ENCODE measurements at regions not wholly inside any gene's neighbourhood (a gene's known extent, or its start where the extent isn't known, plus 50 kb on each side); places are given as distances from the start of the nearest gene placed in this dataset.
A peak's percentile ranks its signal among the peaks of the same experiment; 100 is the strongest.

- no peak overlapping the region for H2AFZ ChIP-seq (ENCODE audit: low read depth, low read length)
- peaks cover 4% of the 10 kb centered on the region for H3K4me1 ChIP-seq (ENCODE audit: control insufficient read depth, extremely low read depth, insufficient read depth, low read length)
- intact Hi-C loops (cut with micrococcal nuclease) (no loop called here), dilution Hi-C loops (cut with MboI; ENCODE audit: extremely low pct_ligation_motif_present, low sequenced_read_pairs) (no loop called here)
- no peaks in the 10 kb centered on the region for H3K9me1 ChIP-seq (replicated peaks; ENCODE audit: control insufficient read depth, extremely low read depth, insufficient read depth, low read length)
- CTCF ChIA-PET = no interaction called here
- H3K36me3 ChIP-seq (ENCODE audit: control insufficient read depth in 2 of 2, extremely low read depth in 1 of 2, insufficient read depth in 2 of 2, low read length in 2 of 2) = no peaks in the 10 kb centered on the region
- H3K79me2 ChIP-seq (ENCODE audit: control insufficient read depth, insufficient read depth, low read length) = no peaks in the 10 kb centered on the region
- no peak overlapping the region for H3K4me3 ChIP-seq (replicated peaks in 1 of 3; ENCODE audit: insufficient read depth in 1 of 3, low read depth in 1 of 3, low read length in 3 of 3)
- no peaks in the 10 kb centered on the region for H4K20me1 ChIP-seq (replicated peaks; ENCODE audit: control insufficient read depth, extremely low read depth, insufficient read depth, low read length)
- no peak for FAIRE-seq
- BruUV-seq (replicated peaks) = no TSS peak
- POLR2A ChIA-PET = no interaction called here
- H3K4me2 ChIP-seq (ENCODE audit: insufficient read depth, low read length) = no peak overlapping the region
- H3K9ac ChIP-seq (replicated peaks; ENCODE audit: extremely low read depth, insufficient read depth, low read length) = no peak overlapping the region
- DNase-seq (ENCODE audit: low read depth, low spot score) = peak; percentile 51
- H3K27ac ChIP-seq (ENCODE audit: insufficient read depth, low read depth, low read length) = no peak overlapping the region
- H3K9me3 ChIP-seq (replicated peaks; ENCODE audit: control insufficient read depth, insufficient read depth, low read length) = no peaks in the 10 kb centered on the region
- no peaks in the 10 kb centered on the region for H3K27me3 ChIP-seq (ENCODE audit: control insufficient read depth in 2 of 2, insufficient read depth in 2 of 2, low read length in 2 of 2)
- no peak for TF ChIP-seq MYC (IDR thresholded peaks at IDR 0.05; ENCODE audit: low read depth, low read length)
- no peak for TF ChIP-seq POLR2A (IDR thresholded peaks at IDR 0.05; ENCODE audit: low read depth, low read length)
- TF ChIP-seq FOS (IDR thresholded peaks at IDR 0.05; ENCODE audit: borderline replicate concordance, insufficient read depth, low read length) = no peak
- no peak for TF ChIP-seq GATA2 (IDR thresholded peaks at IDR 0.05; ENCODE audit: insufficient read depth, insufficient read length, low read depth, low read length)
- no peak for TF ChIP-seq JUN (IDR thresholded peaks at IDR 0.05; ENCODE audit: borderline replicate concordance, insufficient read depth, insufficient read length, low read depth)
- no peak for TF ChIP-seq POLR2AphosphoS5 (IDR thresholded peaks at IDR 0.05; ENCODE audit: insufficient read depth, low read depth, low read length)
These were observed 178.7 kb upstream of the PRPS1L1 start for GRCh38 chr7:18206331-18206730.

- no peaks in the 10 kb centered on the region for H3K36me3 ChIP-seq (ENCODE audit: control insufficient read depth in 2 of 2, extremely low read depth in 1 of 2, insufficient read depth in 2 of 2, low read length in 2 of 2)
- H3K27me3 ChIP-seq (ENCODE audit: control insufficient read depth in 2 of 2, insufficient read depth in 2 of 2, low read length in 2 of 2) = no peaks in the 10 kb centered on the region
- no peak overlapping the region for H3K9ac ChIP-seq (replicated peaks; ENCODE audit: extremely low read depth, insufficient read depth, low read length)
- H4K20me1 ChIP-seq (replicated peaks; ENCODE audit: control insufficient read depth, extremely low read depth, insufficient read depth, low read length) = no peaks in the 10 kb centered on the region
- dilution Hi-C loops (cut with MboI; ENCODE audit: extremely low pct_ligation_motif_present, low sequenced_read_pairs) (no loop called here), intact Hi-C loops (cut with micrococcal nuclease) (no loop called here)
- FAIRE-seq (no peak), DNase-seq (ENCODE audit: low read depth, low spot score) (no peak)
- CTCF ChIA-PET = interaction anchor here (1.8 kb wide), 1 partner anchor 112 kb away, joined by 6 read pairs; no protein-coding TSS in a partner anchor
- no TSS peak for BruUV-seq (replicated peaks)
- no peak for TF ChIP-seq EZH2 (IDR thresholded peaks at IDR 0.05; ENCODE audit: borderline replicate concordance, low read depth, low read length, severe bottlenecking)
- TF ChIP-seq FOS (IDR thresholded peaks at IDR 0.05; ENCODE audit: borderline replicate concordance, insufficient read depth, low read length) = no peak
- no peak for TF ChIP-seq MAX (IDR thresholded peaks at IDR 0.05; ENCODE audit: insufficient read depth, insufficient read length)
- TF ChIP-seq CTCF (IDR thresholded peaks at IDR 0.05; ENCODE audit: extremely low read depth in 1 of 2, insufficient read depth in 1 of 2, low read depth in 1 of 2, low read length in 2 of 2) = no peak
- no peak for TF ChIP-seq GATA2 (IDR thresholded peaks at IDR 0.05; ENCODE audit: insufficient read depth, insufficient read length, low read depth, low read length)
- TF ChIP-seq POLR2AphosphoS5 (IDR thresholded peaks at IDR 0.05; ENCODE audit: insufficient read depth, low read depth, low read length) = no peak
- TF ChIP-seq JUN (IDR thresholded peaks at IDR 0.05; ENCODE audit: borderline replicate concordance, insufficient read depth, insufficient read length, low read depth) = no peak
- TF ChIP-seq MYC (IDR thresholded peaks at IDR 0.05; ENCODE audit: low read depth, low read length) = no peak
- no peak for TF ChIP-seq POLR2A (IDR thresholded peaks at IDR 0.05; ENCODE audit: low read depth, low read length)
- no peaks in the 10 kb centered on the region for H3K9me3 ChIP-seq (replicated peaks; ENCODE audit: control insufficient read depth, insufficient read depth, low read length)
- H3K9me1 ChIP-seq (replicated peaks; ENCODE audit: control insufficient read depth, extremely low read depth, insufficient read depth, low read length) = no peaks in the 10 kb centered on the region
- no peak overlapping the region for H3K4me2 ChIP-seq (ENCODE audit: insufficient read depth, low read length)
- no peak overlapping the region for H3K4me3 ChIP-seq (replicated peaks in 1 of 3; ENCODE audit: insufficient read depth in 1 of 3, low read depth in 1 of 3, low read length in 3 of 3)
- no peaks in the 10 kb centered on the region for H3K79me2 ChIP-seq (ENCODE audit: control insufficient read depth, insufficient read depth, low read length)
- H2AFZ ChIP-seq (ENCODE audit: low read depth, low read length) = no peak overlapping the region
- POLR2A ChIA-PET = no interaction called here
- peaks cover 4% of the 10 kb centered on the region for H3K4me1 ChIP-seq (ENCODE audit: control insufficient read depth, extremely low read depth, insufficient read depth, low read length)
- H3K27ac ChIP-seq (ENCODE audit: insufficient read depth, low read depth, low read length) = no peak overlapping the region
These were observed 181.3 kb upstream of the PRPS1L1 start for GRCh38 chr7:18208921-18209320.

Data from endothelial cell of umbilical vein (primary cell).